ENCODE measurements at regions not wholly inside any gene's neighbourhood (a gene's known extent, or its start where the extent isn't known, plus 50 kb on each side); places are given as distances from the start of the nearest gene placed in this dataset.
"Not testable (repeated sequence)": the region's sequence is repeated elsewhere in the genome, so short reads cannot be mapped to it uniquely, and the experiment has no call there.

DNA sequence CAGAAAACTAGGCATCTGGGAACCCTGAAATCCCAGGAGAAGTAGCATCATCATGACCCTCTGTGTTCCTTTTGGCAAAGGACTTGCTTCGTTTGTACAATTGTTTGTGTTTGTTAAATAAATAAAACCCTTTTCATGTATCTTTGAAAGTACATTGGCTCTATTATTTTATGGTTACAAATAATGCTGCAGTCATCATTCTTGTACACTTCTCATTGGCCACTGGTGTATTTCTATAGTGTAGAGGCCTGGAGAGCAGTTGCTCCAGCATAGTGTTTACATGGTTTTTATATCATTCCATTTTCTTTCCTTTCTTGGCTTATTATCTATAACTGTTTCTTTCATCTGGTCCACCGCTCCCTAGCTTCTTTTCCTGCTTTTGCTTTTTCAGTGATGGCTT lies 253.3 kb downstream of the FAM72C start:
- no peak overlapping the region for H3K4me2 ChIP-seq (ENCODE audit: low read depth, low read length, poor library complexity, severe bottlenecking)
- H3K79me2 ChIP-seq (ENCODE audit: insufficient read depth, low read length) = no peaks in the 10 kb centered on the region
- no peak for TF ChIP-seq EZH2phosphoT487 (IDR thresholded peaks at IDR 0.05; ENCODE audit: borderline replicate concordance)
- TF ChIP-seq, protein P1, sequence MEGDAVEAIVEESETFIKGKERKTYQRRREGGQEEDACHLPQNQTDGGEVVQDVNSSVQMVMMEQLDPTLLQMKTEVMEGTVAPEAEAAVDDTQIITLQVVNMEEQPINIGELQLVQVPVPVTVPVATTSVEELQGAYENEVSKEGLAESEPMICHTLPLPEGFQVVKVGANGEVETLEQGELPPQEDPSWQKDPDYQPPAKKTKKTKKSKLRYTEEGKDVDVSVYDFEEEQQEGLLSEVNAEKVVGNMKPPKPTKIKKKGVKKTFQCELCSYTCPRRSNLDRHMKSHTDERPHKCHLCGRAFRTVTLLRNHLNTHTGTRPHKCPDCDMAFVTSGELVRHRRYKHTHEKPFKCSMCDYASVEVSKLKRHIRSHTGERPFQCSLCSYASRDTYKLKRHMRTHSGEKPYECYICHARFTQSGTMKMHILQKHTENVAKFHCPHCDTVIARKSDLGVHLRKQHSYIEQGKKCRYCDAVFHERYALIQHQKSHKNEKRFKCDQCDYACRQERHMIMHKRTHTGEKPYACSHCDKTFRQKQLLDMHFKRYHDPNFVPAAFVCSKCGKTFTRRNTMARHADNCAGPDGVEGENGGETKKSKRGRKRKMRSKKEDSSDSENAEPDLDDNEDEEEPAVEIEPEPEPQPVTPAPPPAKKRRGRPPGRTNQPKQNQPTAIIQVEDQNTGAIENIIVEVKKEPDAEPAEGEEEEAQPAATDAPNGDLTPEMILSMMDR (conservative IDR thresholded peaks at IDR 0.05; ENCODE audit: low read length) = no peak
- no peak overlapping the region for H2AFZ ChIP-seq (ENCODE audit: low read length)
- no peak overlapping the region for H3K4me3 ChIP-seq (ENCODE audit: low read length, poor library complexity, severe bottlenecking)
- H4K20me1 ChIP-seq (ENCODE audit: insufficient read depth, low read length, poor library complexity, severe bottlenecking) = no peaks in the 10 kb centered on the region
- no peaks in the 10 kb centered on the region for H3F3A ChIP-seq (ENCODE audit: low read depth)
- H3K4me1 ChIP-seq (ENCODE audit: insufficient read depth, low read length, poor library complexity, severe bottlenecking) = no peaks in the 10 kb centered on the region
- H3K9me3 ChIP-seq (ENCODE audit: insufficient read depth, low read depth, low read length) = no peaks in the 10 kb centered on the region
- H3K9ac ChIP-seq (ENCODE audit: low read depth, low read length, poor library complexity, severe bottlenecking) = no peak overlapping the region
- no peaks in the 10 kb centered on the region for H3K9me2 ChIP-seq (replicated peaks; ENCODE audit: low read depth, low read length)
- no peaks in the 10 kb centered on the region for H3K36me3 ChIP-seq (ENCODE audit: insufficient read depth, low read length)
- no peaks in the 10 kb centered on the region for H3K27me3 ChIP-seq (ENCODE audit: insufficient read depth, low read length, poor library complexity, severe bottlenecking)

DNA sequence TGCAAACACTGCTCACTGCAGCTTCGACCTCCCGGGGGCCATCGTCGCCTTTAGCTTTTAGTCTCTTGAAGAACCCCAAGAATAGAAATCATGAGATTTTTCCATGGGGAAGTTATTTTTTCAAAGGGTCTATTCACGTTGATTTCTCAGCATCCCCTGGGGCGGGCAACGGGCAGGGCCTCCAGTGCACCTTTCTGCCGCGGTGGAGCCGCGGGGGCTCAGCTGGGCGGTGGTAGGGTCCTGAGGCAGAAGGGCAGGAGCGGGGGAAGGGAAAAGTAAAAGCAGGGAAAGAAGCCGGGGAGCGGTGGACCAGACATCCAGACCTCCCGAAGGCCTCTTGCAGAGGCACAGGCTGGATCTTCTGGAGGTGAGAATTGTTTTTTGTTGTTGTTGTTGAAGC lies 253.8 kb downstream of the FAM72C start:
- H2AFZ ChIP-seq (ENCODE audit: low read length) = no peak overlapping the region
- H3K9ac ChIP-seq (ENCODE audit: low read depth, low read length, poor library complexity, severe bottlenecking) = no peak overlapping the region
- H3K4me3 ChIP-seq (ENCODE audit: low read length, poor library complexity, severe bottlenecking) = no peak overlapping the region
- no peaks in the 10 kb centered on the region for H3K4me1 ChIP-seq (ENCODE audit: insufficient read depth, low read length, poor library complexity, severe bottlenecking)
- H3K36me3 ChIP-seq (ENCODE audit: insufficient read depth, low read length) = no peaks in the 10 kb centered on the region
- no peaks in the 10 kb centered on the region for H3K27me3 ChIP-seq (ENCODE audit: insufficient read depth, low read length, poor library complexity, severe bottlenecking)
- no peak overlapping the region for H3K4me2 ChIP-seq (ENCODE audit: low read depth, low read length, poor library complexity, severe bottlenecking)
- no peaks in the 10 kb centered on the region for H3K9me3 ChIP-seq (ENCODE audit: insufficient read depth, low read depth, low read length)
- no peaks in the 10 kb centered on the region for H3F3A ChIP-seq (ENCODE audit: low read depth)
- TF ChIP-seq EZH2phosphoT487 (IDR thresholded peaks at IDR 0.05; ENCODE audit: borderline replicate concordance) = no peak
- TF ChIP-seq, protein P1 (conservative IDR thresholded peaks at IDR 0.05; ENCODE audit: low read length) = no peak
- no peaks in the 10 kb centered on the region for H3K79me2 ChIP-seq (ENCODE audit: insufficient read depth, low read length)
- no peaks in the 10 kb centered on the region for H3K9me2 ChIP-seq (replicated peaks; ENCODE audit: low read depth, low read length)
- H4K20me1 ChIP-seq (ENCODE audit: insufficient read depth, low read length, poor library complexity, severe bottlenecking) = no peaks in the 10 kb centered on the region

DNA sequence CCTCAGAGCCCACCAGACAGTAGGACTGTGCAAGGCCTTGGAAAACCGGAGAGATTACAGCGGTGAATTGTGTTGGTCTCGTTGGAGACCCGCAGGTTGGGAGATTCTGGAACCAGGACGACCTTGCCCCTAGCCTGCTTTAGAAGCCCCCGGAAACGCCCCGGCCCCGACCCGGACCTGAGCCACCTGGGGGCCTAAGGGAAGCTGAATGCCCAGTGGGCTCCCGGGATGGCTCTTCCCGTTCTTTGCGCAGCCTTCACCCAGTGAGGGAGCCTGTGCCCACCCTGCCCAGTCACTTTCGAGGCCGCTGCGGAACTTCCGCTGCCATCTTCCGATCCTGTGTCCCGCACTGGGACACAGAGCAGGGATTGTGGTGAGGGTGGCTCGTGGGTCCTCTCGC lies 254.4 kb downstream of the FAM72C start:
- no peak overlapping the region for H2AFZ ChIP-seq (ENCODE audit: low read length)

DNA sequence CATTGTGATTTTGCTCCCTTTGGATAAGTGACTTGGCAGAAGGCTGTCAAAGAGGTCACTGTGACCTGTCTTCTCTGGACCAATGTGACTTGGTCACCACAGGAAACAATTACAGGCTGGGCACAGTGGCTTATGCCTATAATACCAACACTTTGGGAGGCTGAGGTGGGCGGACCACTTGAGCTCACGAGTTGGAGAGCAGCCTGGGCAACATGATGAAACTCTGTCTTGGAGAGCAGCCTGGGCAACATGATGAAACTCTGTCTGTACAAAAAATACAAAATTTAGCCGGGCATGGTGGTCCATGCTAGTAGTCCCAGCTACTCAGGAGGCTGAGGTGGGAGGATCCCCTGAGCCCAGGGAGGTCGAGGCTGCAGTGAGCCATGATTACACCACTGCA lies 256.9 kb downstream of the FAM72C start:
- H2AFZ ChIP-seq (ENCODE audit: low read length); H4K20me1 ChIP-seq (ENCODE audit: insufficient read depth, low read length, poor library complexity, severe bottlenecking); H3K36me3 ChIP-seq (ENCODE audit: insufficient read depth, low read length); H3K4me2 ChIP-seq (ENCODE audit: low read depth, low read length, poor library complexity, severe bottlenecking); H3K79me2 ChIP-seq (ENCODE audit: insufficient read depth, low read length); H3K4me3 ChIP-seq (ENCODE audit: low read length, poor library complexity, severe bottlenecking); H3K9me2 ChIP-seq (replicated peaks; ENCODE audit: low read depth, low read length); H3K27me3 ChIP-seq (ENCODE audit: insufficient read depth, low read length, poor library complexity, severe bottlenecking); H3K4me1 ChIP-seq (ENCODE audit: insufficient read depth, low read length, poor library complexity, severe bottlenecking); H3F3A ChIP-seq (ENCODE audit: low read depth); H3K9me3 ChIP-seq (ENCODE audit: insufficient read depth, low read depth, low read length); H3K9ac ChIP-seq (ENCODE audit: low read depth, low read length, poor library complexity, severe bottlenecking): not testable (repeated sequence)

More for the DNA sequence above, 254.4 kb downstream of the FAM72C start:
- H3K4me3 ChIP-seq (ENCODE audit: low read length, poor library complexity, severe bottlenecking) = no peak overlapping the region
- no peak overlapping the region for H3K4me2 ChIP-seq (ENCODE audit: low read depth, low read length, poor library complexity, severe bottlenecking)
- no peaks in the 10 kb centered on the region for H3K79me2 ChIP-seq (ENCODE audit: insufficient read depth, low read length)
- H3K36me3 ChIP-seq (ENCODE audit: insufficient read depth, low read length) = no peaks in the 10 kb centered on the region
- TF ChIP-seq EZH2phosphoT487 (IDR thresholded peaks at IDR 0.05; ENCODE audit: borderline replicate concordance) = no peak
- H3K9me3 ChIP-seq (ENCODE audit: insufficient read depth, low read depth, low read length) = no peaks in the 10 kb centered on the region
- H3F3A ChIP-seq (ENCODE audit: low read depth) = no peaks in the 10 kb centered on the region
- no peak overlapping the region for H3K9ac ChIP-seq (ENCODE audit: low read depth, low read length, poor library complexity, severe bottlenecking)
- no peaks in the 10 kb centered on the region for H3K9me2 ChIP-seq (replicated peaks; ENCODE audit: low read depth, low read length)
- no peaks in the 10 kb centered on the region for H4K20me1 ChIP-seq (ENCODE audit: insufficient read depth, low read length, poor library complexity, severe bottlenecking)
- no peaks in the 10 kb centered on the region for H3K27me3 ChIP-seq (ENCODE audit: insufficient read depth, low read length, poor library complexity, severe bottlenecking)
- H3K4me1 ChIP-seq (ENCODE audit: insufficient read depth, low read length, poor library complexity, severe bottlenecking) = no peaks in the 10 kb centered on the region

DNA sequence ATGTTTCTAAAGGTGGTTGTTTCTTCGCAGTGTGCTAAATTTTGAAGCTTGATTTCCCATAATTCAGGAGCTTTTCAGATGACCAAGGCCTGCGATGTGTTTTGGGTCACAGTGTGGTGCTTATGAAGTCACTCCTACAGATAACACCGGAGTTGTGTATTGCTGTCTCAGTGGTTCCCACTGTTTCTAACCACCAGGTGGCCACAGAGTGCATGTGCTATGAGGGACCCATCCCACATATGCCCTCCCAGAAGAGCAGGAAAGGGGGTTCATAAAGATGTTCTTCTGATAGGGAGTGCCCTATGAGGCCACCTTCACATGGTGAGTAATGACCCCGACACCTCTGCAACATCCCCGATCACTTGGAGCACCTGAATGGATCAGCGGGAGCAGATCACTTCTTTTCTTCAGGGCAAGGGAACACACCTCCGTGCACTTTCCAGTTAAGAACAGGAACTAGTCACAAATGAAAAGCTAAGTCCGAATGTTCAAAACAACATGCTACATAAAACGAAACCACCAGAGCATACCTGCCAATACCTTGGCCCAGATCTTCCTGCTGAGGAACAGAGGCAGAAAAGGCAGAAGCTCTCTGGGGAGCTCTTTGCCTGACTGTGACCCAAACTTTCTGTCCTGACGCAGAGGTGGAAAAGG lies 262.1 kb downstream of the FAM72C start:
- not testable (repeated sequence) for H3K4me3 ChIP-seq (ENCODE audit: low read length, poor library complexity, severe bottlenecking); H2AFZ ChIP-seq (ENCODE audit: low read length)

DNA sequence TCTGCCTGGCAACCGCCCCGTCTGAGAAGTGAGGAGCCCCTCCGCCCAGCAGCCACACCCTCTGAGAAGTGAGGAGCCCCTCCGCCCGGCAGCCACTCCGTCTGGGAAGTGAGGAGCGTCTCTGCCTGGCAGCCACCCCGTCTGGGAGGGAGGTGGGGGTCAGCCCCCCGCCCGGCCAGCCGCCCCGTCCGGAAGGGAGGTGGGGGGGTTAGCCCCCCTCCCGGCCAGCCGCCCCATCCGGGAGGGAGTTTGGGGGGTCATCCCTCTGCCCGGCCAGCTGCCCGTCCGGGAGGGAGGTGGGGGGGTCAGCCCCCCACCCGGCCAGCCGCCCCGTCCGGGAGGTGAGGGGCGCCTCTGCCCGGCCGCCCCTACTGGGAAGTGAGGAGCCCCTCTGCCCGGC lies 269.0 kb downstream of the FAM72C start:
- H3K4me2 ChIP-seq (ENCODE audit: low read depth, low read length, poor library complexity, severe bottlenecking); H4K20me1 ChIP-seq (ENCODE audit: insufficient read depth, low read length, poor library complexity, severe bottlenecking); H3K4me3 ChIP-seq (ENCODE audit: low read length, poor library complexity, severe bottlenecking); H3K9me2 ChIP-seq (replicated peaks; ENCODE audit: low read depth, low read length); H3F3A ChIP-seq (ENCODE audit: low read depth); H3K4me1 ChIP-seq (ENCODE audit: insufficient read depth, low read length, poor library complexity, severe bottlenecking); H3K9me3 ChIP-seq (ENCODE audit: insufficient read depth, low read depth, low read length); H3K27me3 ChIP-seq (ENCODE audit: insufficient read depth, low read length, poor library complexity, severe bottlenecking); H3K9ac ChIP-seq (ENCODE audit: low read depth, low read length, poor library complexity, severe bottlenecking); H3K36me3 ChIP-seq (ENCODE audit: insufficient read depth, low read length); H3K79me2 ChIP-seq (ENCODE audit: insufficient read depth, low read length); H2AFZ ChIP-seq (ENCODE audit: low read length): not testable (repeated sequence)

More for the DNA sequence above, 262.1 kb downstream of the FAM72C start:
- H4K20me1 ChIP-seq (ENCODE audit: insufficient read depth, low read length, poor library complexity, severe bottlenecking); H3K9me3 ChIP-seq (ENCODE audit: insufficient read depth, low read depth, low read length); H3K9ac ChIP-seq (ENCODE audit: low read depth, low read length, poor library complexity, severe bottlenecking); H3K36me3 ChIP-seq (ENCODE audit: insufficient read depth, low read length); H3F3A ChIP-seq (ENCODE audit: low read depth); H3K9me2 ChIP-seq (replicated peaks; ENCODE audit: low read depth, low read length); H3K4me1 ChIP-seq (ENCODE audit: insufficient read depth, low read length, poor library complexity, severe bottlenecking); H3K27me3 ChIP-seq (ENCODE audit: insufficient read depth, low read length, poor library complexity, severe bottlenecking); H3K4me2 ChIP-seq (ENCODE audit: low read depth, low read length, poor library complexity, severe bottlenecking); H3K79me2 ChIP-seq (ENCODE audit: insufficient read depth, low read length): not testable (repeated sequence)

All from Loucy (cell line).